K562 (cell line): ENCODE measurements at regions not wholly inside any gene's neighbourhood (a gene's known extent, or its start where the extent isn't known, plus 50 kb on each side); places are given as distances from the start of the nearest gene placed in this dataset.

Experiments used
- ATAC-seq: fragments of 200-7000 bp; cut with Tn5 transposase; 3 replicates; pipeline ENCODE4 v1.9.1; 2020; ENCODE audit warnings: moderate library complexity
- BruUV-seq: library from RNA; stranded (reverse); fragments of 400-500 nt; replicated peaks from 2 replicates; lab custom pipeline; 2021; lab: Mats Ljungman, UMichigan
- CTCF ChIA-PET: fragments of 300-600 bp; formaldehyde crosslinking; extraction: SDS; loops from one replicate; lab custom pipeline; 2021; ENCODE audit warnings: low intra/inter-chr PET ratio; lab: Yijun Ruan, JAX
- POLR2A ChIA-PET: fragments of 300-600, 350-650 bp; sonication (Branson Sonifier 250); formaldehyde crosslinking; extraction: SDS; loops from one replicate; lab custom pipeline; 2021; ENCODE audit warnings: antibody characterized with exemption, inconsistent platforms; lab: Yijun Ruan, JAX
- DNase-seq, 4 experiments: peaks; one replicate each; pipeline versions ENCODE4 v3.0.0 to v3.0.0-alpha.2; 2011 to 2018; ENCODE audit warnings: low spot score in 3 of 4, mixed read lengths in 3 of 4; ENCODE audit errors: extremely low read depth in 1 of 4
- FAIRE-seq: peaks from 2 replicates; lab custom pipeline; 2011; peaks lifted over from hg19 to GRCh38; lab: Jason Lieb, UNC
- H2AFZ ChIP-seq: 2 replicates; pipeline ENCODE4 v1.6.0; 2011; ENCODE audit warnings: low read depth, low read length, control low read depth, inconsistent platforms
- H3K27ac ChIP-seq: fragments of 200-600 bp; 3 replicates; pipeline ENCODE4 v1.8.0; 2011; ENCODE audit warnings: low read depth, mild to moderate bottlenecking, control low read depth, inconsistent platforms, low read length, moderate library complexity, mixed read lengths; ENCODE audit errors: extremely low read depth
- H3K27me3 ChIP-seq, 2 experiments: fragments of 300-600 bp in 1 of 2; 2 replicates in 1 of 2; 3 replicates in 1 of 2; pipeline versions ENCODE4 v1.6.0 to v1.8.0; 2011; ENCODE audit warnings: inconsistent platforms in 2 of 2, low read length in 2 of 2, mild to moderate bottlenecking in 1 of 2, mixed read lengths in 1 of 2, moderate library complexity in 1 of 2; ENCODE audit not compliant: control insufficient read depth in 2 of 2, insufficient read depth in 2 of 2
- H3K36me3 ChIP-seq: fragments of 300-600 bp; 3 replicates; pipeline ENCODE4 v1.8.0; 2011; ENCODE audit warnings: mild to moderate bottlenecking, low read length, inconsistent platforms; ENCODE audit not compliant: control insufficient read depth, insufficient read depth
- H3K4me1 ChIP-seq, 2 experiments: fragments of 200-600 bp in 1 of 2; replicated peaks in 1 of 2; 2 replicates in 1 of 2; 3 replicates in 1 of 2; pipeline versions ENCODE4 v1.5.1 to v1.8.0; 2011; ENCODE audit warnings: inconsistent platforms in 2 of 2, low read length in 2 of 2, mild to moderate bottlenecking in 1 of 2, mixed read lengths in 1 of 2, moderate library complexity in 1 of 2; ENCODE audit not compliant: control insufficient read depth in 2 of 2, insufficient read depth in 2 of 2
- H3K4me2 ChIP-seq: 2 replicates; pipeline ENCODE4 v1.6.1; 2011; ENCODE audit warnings: low read length, control low read depth, inconsistent platforms, mixed read lengths; ENCODE audit not compliant: insufficient read depth
- H3K4me3 ChIP-seq: fragments of 200-600 bp; sonication (generic), shearing (Covaris generic); 2 replicates; pipeline ENCODE4 v1.5.1; 2016; ENCODE audit warnings: control low read depth, inconsistent platforms
- H3K79me2 ChIP-seq: fragments of 200-600 bp; 3 replicates; pipeline ENCODE4 v1.8.0; 2011; ENCODE audit warnings: low read length, inconsistent platforms; ENCODE audit not compliant: control insufficient read depth, insufficient read depth
- H3K9ac ChIP-seq, 2 experiments: 2 replicates each; pipeline versions ENCODE4 v1.6.0 to v1.6.1; 2011; ENCODE audit warnings: low read depth in 2 of 2, low read length in 2 of 2, control low read depth in 1 of 2, inconsistent platforms in 1 of 2, mild to moderate bottlenecking in 1 of 2, mixed read lengths in 1 of 2; ENCODE audit not compliant: insufficient read depth in 1 of 2
- H3K9me1 ChIP-seq: one replicate; pipeline ENCODE4 v1.6.0; 2011; ENCODE audit warnings: inconsistent platforms, mild to moderate bottlenecking, low read length, moderate library complexity; ENCODE audit not compliant: control insufficient read depth, insufficient read depth
- H3K9me3 ChIP-seq: replicated peaks from 2 replicates; pipeline ENCODE4 v1.5.1; 2011; ENCODE audit warnings: low read depth, low read length, inconsistent platforms; ENCODE audit not compliant: control insufficient read depth, insufficient read depth
- H4K20me1 ChIP-seq: replicated peaks from 2 replicates; pipeline ENCODE4 v1.6.1; 2011; ENCODE audit warnings: low read length, inconsistent platforms, mixed read lengths; ENCODE audit not compliant: control insufficient read depth, insufficient read depth
- CXXC5 ChIP-seq: fragments of 250-450 bp; sonication (Bioruptor Pico); IDR thresholded peaks from 2 replicates; pipeline ENCODE4 v1.8.0; 2022; ENCODE audit warnings: inconsistent platforms, mild to moderate bottlenecking, moderate library complexity
- HEY1 ChIP-seq: fragments of 250-450 bp; sonication (Bioruptor Pico); IDR thresholded peaks from 2 replicates; pipeline ENCODE4 v1.5.0; 2020; ENCODE audit warnings: mild to moderate bottlenecking, moderate library complexity, borderline replicate concordance
- LARP7 ChIP-seq: fragments of 450-650 bp; IDR thresholded peaks from 2 replicates; pipeline ENCODE4 v1.6.1; 2016
- MCM3 ChIP-seq: fragments of 450-650 bp; IDR thresholded peaks from 2 replicates; pipeline ENCODE4 v1.6.1; 2016
- NFYB ChIP-seq: IDR thresholded peaks from 2 replicates; pipeline ENCODE4 v1.6.1; 2011; ENCODE audit warnings: mild to moderate bottlenecking, moderate library complexity; ENCODE audit not compliant: insufficient read length; ENCODE audit errors: extremely low read depth
- NRF1 ChIP-seq, 2 experiments: fragments of 450-650 bp; IDR thresholded peaks in 1 of 2; conservative IDR thresholded peaks in 1 of 2; 2 replicates each; pipeline ENCODE4 v1.6.1; 2014; ENCODE audit warnings: mild to moderate bottlenecking in 2 of 2
- RBM17 ChIP-seq: fragments of 200-400 bp; formaldehyde crosslinking; IDR thresholded peaks from 2 replicates; pipeline ENCODE4 v1.6.1; 2017; ENCODE audit warnings: low read depth, mild to moderate bottlenecking, low read length, borderline replicate concordance
- SMARCA4 ChIP-seq: fragments of 450-650 bp; IDR thresholded peaks from 2 replicates; pipeline ENCODE4 v1.6.1; 2016
- TAF7 ChIP-seq: fragments of 450-650 bp; IDR thresholded peaks from 2 replicates; pipeline ENCODE4 v1.6.1; 2016; ENCODE audit warnings: missing genetic modification characterization, missing compliant biosample characterization
- TAF9B ChIP-seq: fragments of 450-650 bp; IDR thresholded peaks from 2 replicates; pipeline ENCODE4 v1.6.1; 2018; ENCODE audit warnings: mild to moderate bottlenecking; ENCODE audit not compliant: partially characterized antibody
- ZBTB17 ChIP-seq: fragments of 450-650 bp; formaldehyde crosslinking; IDR thresholded peaks from 2 replicates; pipeline ENCODE4 v1.4.0; 2020; ENCODE audit warnings: mild to moderate bottlenecking
- ZNF696 ChIP-seq: fragments of 250-450 bp; sonication (Bioruptor Pico); conservative IDR thresholded peaks from 2 replicates; pipeline ENCODE4 v1.4.0; 2020; ENCODE audit warnings: mild to moderate bottlenecking, moderate library complexity
- WGBS: fragments of 100-300 bp; shearing (Covaris generic); methylation state at CpG from one replicate; pipeline ENCODE4 v1.1.6; 2016; ENCODE audit warnings: low coverage, mixed read lengths; ENCODE audit not compliant: insufficient coverage; ENCODE audit errors: missing lambda C conversion rate; 5-methylcytosine and 5-hydroxymethylcytosine counted together
- in situ Hi-C: fragments of 300-500 bp; cut with MboI; formaldehyde crosslinking; loops from 4 replicates; pipeline ENCODE4 v1.15.0; 2018; ENCODE audit warnings: inconsistent platforms, mixed read lengths
- intact Hi-C: fragments of 100-400 bp; cut with micrococcal nuclease; formaldehyde crosslinking; loops from 2 replicates; pipeline ENCODE4 v1.14.2; 2022

DNA sequence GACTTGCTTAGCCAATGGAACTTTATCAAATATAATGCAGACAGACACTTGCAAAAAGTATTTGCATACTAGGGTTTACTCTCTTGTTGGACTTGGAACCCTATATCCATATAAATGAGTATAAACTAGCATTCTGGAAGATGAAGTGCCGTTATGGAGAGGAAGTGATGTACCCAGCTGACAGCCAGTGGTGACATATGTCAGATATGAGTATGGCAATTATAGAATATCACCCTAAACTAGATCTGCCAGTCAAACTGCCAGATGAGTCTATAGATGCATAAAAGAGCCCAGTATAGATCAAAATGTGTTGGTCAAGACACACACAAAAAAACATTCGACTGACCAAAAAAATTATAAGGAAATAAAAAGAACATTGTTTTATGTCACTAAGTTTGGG lies 739.3 kb downstream of the PLA2G4A start:
- POLR2A ChIA-PET = no interaction called here
- no peak overlapping the region for H3K4me2 ChIP-seq
- no peak for FAIRE-seq
- H3K79me2 ChIP-seq = no peaks in the 10 kb centered on the region
- intact Hi-C loops = no loop called here
- in situ Hi-C loops = no loop called here
- no peak for TF ChIP-seq NFYB
- TF ChIP-seq, all 486 proteins: peak for 0
- H3K27me3 ChIP-seq = no peaks in the 10 kb centered on the region
- H4K20me1 ChIP-seq = no peaks in the 10 kb centered on the region
- H3K27ac ChIP-seq = no peak overlapping the region
- DNase-seq (no peak), ATAC-seq (no peak)
- WGBS = 0% methylated on average over 2 of the region's 2 CpGs
- H3K36me3 ChIP-seq = no peaks in the 10 kb centered on the region
- H3K4me3 ChIP-seq = no peak overlapping the region
- H3K4me1 ChIP-seq = no peaks in the 10 kb centered on the region
- BruUV-seq = no TSS peak
- CTCF ChIA-PET = no interaction called here
- no peak overlapping the region for H2AFZ ChIP-seq
- no peaks in the 10 kb centered on the region for H3K9me1 ChIP-seq
- H3K9ac ChIP-seq = no peak overlapping the region
- no peaks in the 10 kb centered on the region for H3K9me3 ChIP-seq

DNA sequence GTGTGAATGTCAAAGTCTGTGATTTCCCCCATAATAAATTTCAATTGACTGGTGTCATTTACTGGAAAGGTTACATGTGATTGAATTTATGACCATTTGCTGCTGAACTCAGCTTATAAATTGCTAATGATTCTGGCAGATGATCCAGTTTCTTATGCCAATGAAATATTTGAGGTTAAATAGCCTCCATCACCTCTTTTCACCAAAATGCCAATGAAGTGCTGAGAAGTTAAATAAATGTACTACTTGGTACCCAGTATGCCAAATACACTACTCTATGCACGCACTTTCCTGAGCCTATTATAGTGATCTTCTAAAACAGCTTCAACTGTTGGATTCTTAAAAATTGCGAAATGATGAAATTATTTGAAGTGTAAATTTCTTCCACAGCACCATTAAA lies 741.4 kb downstream of the PLA2G4A start:
- no TSS peak for BruUV-seq
- Histone ChIP-seq H3K4me1 (no peaks in the 10 kb centered on the region), H3K9me1 (no peaks in the 10 kb centered on the region), H3K27ac (no peak overlapping the region), H3K4me2 (no peak overlapping the region), H3K9me3 (no peaks in the 10 kb centered on the region), H3K79me2 (no peaks in the 10 kb centered on the region), H3K27me3 (no peaks in the 10 kb centered on the region), H3K4me3 (no peak overlapping the region), H4K20me1 (no peaks in the 10 kb centered on the region)
- intact Hi-C loops = no loop called here
- ATAC-seq (no peak), FAIRE-seq (no peak), DNase-seq (no peak)
- ChIA-PET CTCF (no interaction called here), POLR2A (no interaction called here)
- WGBS = 0% methylated on average over 2 of the region's 2 CpGs
- TF ChIP-seq CXXC5 (CRISPR knock-in tag) = no peak
- TF ChIP-seq MCM3 = no peak
- no peak for TF ChIP-seq RBM17
- no peak for TF ChIP-seq ZBTB17 (CRISPR knock-in tag)
- TF ChIP-seq SMARCA4 = no peak
- no peak for TF ChIP-seq TAF9B
- no peak for TF ChIP-seq ZNF696 (CRISPR knock-in tag)
- TF ChIP-seq LARP7 = no peak
- no peak for TF ChIP-seq NRF1 (conservative IDR thresholded peaks at IDR 0.05 in 1 of 2, IDR thresholded peaks at IDR 0.05 in 1 of 2)
- no peak for TF ChIP-seq TAF7
- no peak for TF ChIP-seq HEY1 (CRISPR knock-in tag)
- TF ChIP-seq, all 486 proteins: peak for 0
- Histone ChIP-seq H3K9ac (no peak overlapping the region), H3K36me3 (no peaks in the 10 kb centered on the region), H2AFZ (no peak overlapping the region)
- in situ Hi-C loops = no loop called here
